GM19324 (cell line): ENCODE measurements at regions not wholly inside any gene's neighbourhood (a gene's known extent, or its start where the extent isn't known, plus 50 kb on each side); places are given as distances from the start of the nearest gene placed in this dataset.

ENCODE experiments used
- ATAC-seq: cut with Tn5 transposase; IDR thresholded peaks from one replicate; pipeline ENCODE4 v1.9.1; 2021; ENCODE audit warnings: mild to moderate bottlenecking, moderate library complexity; ENCODE audit not compliant: unreplicated experiment, low FRiP score

DNA sequence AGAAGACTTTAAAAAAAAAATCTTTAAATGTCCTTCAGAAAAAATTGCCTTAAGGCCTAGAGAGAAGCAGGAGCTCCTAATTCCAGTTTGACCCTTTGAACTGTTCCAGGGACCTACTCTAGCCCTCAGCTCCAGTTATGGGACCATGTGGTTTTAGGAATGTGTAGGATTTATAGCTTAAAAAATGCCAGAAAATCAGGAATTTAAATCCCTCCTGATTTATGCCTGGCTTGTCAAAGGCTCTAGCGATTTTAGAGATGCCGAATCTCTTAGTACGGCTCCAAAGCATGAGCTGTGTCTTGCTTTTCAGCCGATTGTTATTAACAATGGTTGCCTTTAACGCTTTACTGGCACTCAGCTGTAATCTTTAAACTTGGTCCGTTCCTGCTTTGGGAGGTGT is 130.6 kb upstream of the NPVF start:
- ATAC-seq = no peak

DNA sequence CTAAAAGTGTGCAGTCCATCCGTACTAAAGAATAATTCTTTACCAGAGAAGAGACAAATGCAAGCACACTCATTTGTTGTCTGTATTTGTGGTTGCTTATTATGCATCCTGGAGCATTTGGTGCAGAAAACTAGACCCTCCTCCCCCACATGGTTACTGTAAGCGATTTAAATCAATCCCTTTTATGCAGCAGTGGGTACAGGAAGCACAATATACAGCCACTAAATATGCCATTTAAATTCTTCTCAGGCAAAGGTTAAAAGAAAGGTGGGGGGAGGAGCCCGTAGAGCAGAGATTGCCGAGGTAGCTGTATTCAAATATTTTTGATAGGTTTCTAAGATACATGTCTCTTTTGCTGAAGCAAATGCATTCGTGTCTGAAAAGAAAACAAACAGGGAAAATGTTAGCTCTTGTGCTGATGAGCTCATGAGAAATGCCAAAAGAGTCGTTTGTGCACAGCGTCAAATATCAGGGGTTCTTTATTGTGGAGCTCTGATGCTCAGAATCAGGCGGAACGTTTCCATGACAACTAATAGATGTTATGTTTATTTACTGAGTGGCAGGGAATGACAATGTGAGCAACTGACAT is 131.3 kb upstream of the NPVF start:
- ATAC-seq = no peak

DNA sequence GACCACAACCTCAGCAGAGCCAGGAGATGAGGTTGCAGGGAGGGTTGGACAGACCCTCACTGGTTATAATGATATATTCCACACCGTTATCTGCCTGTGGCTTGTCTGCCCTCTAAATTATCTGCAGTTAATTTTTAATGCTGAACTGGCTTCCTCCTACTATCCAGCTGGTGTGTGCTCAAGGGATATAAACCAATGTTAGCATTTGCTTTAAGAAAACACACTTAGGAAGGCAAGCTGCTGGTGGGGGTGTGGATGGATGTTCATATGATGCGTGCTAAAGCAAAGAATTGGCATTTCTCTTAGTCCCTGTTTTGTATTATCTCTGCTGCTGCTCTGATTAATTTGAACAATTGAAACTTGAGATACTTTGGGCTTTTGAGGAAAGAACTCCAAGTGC is 132.2 kb upstream of the NPVF start:
- no peak for ATAC-seq

DNA sequence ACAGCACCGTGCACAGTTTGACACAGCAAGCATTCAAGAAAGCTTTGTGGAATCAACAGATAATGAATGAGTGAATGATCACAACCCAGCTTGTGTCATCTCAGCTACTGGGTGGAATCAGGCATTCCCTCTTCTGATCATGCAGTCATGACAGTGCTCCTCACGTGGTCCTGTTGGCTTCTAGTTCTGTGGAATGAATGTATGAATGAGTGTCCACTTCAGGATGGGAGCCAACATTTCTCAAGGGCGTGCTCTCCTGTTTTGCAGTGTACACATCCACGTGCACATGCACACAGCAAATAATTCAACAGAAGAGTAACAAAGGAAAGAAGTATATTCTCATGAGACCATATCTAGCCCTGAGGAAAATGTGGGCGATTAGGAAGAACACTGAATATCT is 133.1 kb upstream of the NPVF start:
- ATAC-seq = no peak

DNA sequence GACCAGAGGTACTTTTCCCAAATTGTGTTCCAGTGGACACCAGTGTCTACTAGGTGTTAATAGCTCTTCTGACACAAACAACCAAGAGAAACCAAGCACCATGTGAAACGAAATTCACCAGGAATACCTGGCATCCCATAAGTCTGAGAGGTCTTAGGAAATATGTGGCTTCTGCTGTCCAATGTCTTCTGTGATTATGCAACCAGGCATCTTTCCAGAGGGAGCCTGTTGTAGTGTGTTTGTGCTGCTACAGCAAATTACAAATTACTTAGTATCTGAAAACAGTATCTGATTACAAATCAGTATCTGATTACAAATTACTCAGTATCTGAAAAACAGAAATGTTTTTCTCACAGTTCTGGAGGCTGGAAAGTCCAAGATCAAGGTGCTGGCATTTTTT is 133.6 kb upstream of the NPVF start:
- ATAC-seq = no peak

DNA sequence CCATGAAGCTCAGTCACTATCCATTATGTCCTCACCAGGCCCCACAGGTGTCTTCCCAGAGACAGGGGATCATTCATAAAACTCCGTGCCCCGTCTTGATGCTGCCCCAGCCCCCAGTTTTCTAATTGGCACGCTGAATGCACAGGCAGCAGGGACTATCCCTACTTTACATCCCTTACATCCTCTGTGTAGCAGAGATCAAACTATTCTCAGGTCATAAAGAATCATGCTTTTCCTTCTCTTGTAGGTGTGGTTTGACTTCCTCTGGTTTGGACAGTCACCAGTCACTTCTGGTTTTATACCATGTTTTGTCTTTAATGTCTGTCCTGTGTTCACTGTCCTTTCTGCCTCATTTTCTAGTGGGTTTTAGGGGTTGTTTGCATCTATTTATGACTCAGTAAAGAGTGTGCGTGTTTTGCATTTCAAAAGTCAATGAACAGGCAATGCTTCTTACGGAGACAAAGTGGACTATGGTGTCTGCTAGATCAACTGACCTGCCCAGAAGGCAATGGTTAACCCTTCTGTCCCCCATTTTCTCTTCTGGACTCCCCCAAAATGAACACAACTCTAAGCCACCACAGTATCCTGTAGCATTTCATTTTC is 140.4 kb upstream of the NPVF start:
- ATAC-seq = no peak

DNA sequence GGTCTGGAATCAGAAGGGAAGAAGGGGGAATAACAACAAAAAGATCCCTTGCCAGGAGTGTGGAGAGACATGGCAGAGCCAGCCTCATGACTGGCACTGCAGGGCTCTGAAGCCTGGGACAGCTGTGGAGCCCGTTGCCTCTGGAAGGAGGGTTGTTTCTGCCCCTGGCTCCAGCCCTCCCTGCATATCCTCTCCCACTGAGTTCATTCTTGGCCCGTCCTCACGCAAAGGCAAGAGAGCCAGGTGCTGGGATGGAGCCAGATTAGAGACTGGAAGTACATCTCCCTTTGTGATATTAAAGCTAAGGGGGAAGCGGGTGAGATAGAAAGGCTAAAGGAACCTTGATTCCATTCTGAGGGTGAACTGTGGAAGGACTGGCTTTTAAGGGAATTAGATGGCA is 141.5 kb upstream of the NPVF start:
- no peak for ATAC-seq

DNA sequence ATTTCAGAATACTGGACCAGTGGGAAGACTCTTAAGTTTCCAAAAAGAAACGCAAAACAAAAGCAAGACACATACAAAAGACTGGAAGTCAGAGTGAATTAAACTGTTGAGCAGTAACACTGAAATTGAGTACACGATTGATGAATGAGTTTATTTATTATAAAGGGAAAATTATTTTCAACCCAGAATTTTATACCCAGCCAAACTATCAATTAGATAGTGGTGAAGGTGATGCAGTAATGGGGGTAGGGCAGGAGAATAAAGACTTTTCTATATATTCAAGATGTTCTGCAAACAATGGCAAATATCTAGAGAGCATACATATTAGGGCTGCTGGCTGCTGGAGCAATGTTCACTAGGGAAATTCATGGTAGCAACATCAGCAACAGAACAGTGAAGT is 143.7 kb upstream of the NPVF start:
- no peak for ATAC-seq

DNA sequence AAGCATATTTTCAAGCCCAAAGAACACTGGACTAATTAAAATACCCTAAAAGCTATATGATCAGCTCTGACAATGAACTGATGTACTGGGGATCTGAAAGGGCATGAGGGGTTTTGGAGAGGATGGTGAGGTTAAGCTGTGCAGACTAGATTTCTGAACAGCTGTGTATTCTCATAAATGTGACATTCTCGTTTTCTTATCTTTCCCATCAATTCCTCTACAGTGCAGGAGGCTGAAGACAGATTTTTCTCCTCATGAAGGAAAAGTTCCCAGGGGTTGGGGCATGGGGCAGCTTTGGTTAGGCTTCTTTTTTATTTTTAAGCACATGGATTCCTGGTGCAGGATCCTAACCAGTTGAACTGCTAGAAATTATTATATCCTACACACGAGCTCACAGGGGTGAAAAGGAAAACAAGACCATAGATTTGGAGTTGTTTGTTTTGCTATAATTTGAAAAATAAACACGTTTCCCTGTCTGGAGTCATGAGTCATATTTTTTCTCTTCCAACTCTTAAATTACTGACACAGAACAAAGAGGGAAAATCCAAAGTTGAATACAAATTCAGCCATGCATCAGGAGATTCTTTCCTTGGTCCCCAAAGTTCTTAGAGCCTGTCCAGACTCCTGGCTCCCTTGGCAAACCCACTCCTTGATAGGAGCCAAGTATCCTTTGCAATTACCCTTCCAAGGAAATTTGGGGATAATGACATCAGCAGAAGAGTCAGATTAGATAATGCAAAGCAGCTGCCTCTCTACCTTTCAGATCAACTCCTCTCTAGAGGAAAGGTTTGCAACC is 147.7 kb upstream of the NPVF start:
- ATAC-seq = no peak

DNA sequence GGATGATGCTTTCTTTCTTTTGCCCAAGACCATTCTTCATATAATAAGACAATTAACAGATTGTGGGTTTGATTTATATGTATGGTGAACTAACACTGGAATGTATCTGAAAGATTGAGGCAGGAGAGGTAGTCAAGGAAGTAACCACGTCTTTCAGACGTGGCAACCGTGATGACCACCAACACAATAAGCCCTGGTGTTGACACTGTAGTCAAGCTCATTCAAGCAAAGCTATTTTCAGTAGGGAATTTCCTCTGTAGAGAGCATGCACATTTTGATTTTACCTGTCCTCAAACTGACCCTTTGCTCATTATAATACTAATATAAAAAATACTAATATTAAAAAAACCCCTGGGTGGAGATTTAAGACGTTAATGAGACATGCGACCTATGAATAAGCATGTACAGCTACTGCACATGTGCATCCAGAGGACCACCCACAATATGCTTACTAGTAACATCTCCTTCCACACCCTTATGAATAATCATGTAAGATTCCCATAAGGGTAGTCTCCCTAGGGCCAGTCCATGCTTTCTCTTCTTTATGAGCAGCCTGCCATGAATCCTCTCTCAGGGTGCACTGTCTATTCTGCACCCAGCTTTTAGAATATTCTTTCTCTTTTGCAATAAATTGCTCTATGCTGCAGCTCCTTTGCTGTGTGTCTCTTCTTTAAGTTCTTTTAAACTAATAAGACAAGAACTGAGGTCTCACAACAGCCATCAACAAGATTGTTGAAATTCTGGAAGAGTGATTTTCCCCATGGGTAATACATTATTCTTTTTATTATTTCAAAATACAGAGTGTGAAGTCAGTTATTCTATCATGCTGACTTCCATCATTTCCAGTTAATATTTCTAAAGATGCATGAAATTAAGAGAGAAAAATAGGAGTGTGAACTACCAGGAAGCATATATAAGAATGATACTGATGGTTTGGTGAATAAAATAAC is 151.3 kb upstream of the NPVF start:
- no peak for ATAC-seq

DNA sequence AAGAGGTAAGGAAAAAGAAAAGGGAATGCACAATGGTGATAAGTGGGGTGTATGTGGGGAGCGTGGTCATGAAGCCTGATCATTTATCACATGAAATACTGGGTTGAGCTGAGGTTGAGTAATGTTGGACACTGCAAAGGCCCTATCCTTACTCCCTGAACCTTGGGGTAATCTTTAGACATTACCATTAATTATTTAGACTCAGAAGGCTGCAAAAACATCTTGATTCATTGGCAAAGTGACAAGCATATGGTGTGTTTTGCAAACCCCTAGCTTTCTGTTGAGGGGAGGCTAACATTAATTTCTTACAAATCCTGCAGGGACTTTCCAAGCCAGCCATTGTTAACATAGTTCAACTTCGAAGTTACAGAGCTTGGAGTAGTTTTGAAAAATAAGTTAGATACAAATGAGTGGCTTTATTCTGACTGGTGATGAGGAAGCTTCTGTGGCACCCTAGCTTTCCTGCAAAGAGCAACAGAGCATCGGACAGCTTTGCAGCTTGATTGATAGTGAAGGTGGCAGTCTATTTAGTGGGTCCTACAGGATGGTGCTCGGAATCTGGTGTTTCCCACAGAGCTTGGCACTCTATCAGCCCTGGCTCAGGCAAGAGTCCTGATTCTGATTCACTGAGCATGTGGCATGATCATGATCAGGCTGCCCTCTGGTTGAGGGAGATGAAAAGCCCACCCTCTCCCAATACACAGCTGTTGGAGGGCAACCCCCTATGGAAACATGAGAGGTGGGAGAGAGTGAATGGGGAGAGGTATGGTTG is 153.7 kb upstream of the NPVF start:
- no peak for ATAC-seq

DNA sequence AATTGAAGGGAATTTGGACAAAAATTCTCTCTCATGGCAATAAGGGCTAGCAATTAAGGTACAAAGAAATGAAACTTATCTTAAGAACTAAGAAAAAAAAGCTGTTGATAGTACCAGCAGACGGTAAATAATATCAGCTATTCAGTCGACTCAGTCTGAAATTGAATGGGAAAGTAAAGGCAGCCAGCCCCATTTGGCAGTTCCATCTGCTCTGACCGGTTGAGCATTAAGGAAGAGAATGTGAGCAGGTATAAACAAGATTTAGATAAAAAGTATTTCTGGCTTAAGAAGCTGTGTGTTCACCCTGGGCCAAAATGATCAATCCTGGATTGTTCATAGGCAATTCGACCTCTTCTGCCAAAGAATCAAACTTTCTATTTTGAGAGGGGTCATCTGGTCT is 154.6 kb upstream of the NPVF start:
- no peak for ATAC-seq

DNA sequence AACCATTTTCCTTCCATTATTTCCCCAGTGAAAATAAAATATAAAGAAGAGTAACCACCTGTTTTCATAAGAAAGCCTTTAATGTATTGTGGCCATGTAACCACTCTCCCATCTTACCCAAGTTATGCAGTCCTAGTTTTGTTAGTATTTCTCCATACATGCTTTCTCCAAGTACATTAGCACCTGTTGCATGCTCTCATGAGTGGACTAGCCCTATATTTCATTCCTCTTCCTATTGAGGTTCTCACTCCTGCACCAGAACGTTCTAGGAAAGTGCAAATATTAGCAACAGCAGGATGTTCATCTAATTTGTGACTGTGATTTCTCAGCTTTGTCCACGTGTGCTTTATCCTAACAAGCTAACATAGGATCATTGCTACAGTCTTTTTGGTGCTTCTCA is 155.1 kb upstream of the NPVF start:
- no peak for ATAC-seq

DNA sequence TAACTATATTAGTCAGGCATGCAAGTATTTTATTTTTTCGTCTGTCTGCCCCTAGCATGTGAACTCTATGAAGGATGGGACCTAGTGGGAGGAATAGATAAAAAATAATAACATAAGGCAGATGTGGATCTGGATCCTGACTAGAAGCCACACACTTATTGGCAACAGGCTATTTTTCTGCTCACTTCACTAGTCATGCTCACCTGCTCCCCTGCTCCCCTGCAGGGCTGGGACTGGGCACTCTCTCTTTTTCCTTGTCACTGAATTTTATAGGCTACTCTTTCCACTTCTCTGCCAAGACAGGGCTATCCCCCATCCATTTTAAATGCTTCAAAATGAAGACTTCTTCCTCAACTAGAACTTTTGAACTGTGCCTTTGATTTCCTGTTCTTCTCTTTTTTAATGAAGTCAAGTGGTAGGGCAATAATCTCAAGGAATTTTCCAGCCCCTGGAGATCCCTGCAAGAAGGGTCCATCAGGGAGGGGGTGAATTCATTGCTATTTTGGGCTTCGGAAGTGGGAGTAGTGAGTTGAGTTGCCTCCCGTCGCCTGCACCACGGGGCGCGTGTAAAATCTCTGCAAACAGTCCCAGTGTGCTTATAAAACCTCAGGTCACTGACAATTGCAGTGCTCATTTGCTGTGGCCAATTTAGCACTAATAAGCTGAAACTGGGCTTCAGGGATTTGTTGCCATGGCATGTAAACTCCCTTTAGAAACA is 156.7 kb upstream of the NPVF start:
- ATAC-seq = no peak

DNA sequence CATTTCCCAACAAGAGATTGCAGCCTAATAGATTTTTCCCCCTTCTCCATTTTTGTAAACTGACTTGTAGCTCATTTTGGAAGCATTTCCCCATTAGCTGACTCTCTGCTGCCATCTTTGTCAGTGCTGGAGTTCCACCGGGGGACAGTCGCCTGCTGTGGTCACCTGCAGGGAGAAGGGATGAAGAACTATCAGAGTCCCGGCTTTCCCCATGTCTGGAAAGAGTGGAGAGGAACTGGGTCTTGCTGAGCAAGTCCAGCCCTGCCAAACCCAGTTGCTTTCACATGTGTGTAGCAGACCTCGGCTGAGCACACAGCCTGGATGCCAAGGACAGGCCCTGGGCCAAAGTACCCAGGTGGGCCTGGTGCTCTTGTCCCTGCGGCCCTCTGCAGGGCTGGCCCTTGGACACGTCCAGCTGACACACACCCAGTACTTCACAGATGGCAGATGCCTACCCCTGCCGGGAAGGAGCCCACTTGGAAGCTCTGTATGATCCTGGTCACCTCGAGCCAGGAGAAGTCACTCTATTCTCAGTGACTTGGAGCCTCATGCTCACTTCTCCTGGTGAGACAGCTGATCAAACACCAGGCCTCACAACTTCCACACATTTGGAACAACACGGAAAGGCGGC is 157.3 kb upstream of the NPVF start:
- ATAC-seq = no peak

DNA sequence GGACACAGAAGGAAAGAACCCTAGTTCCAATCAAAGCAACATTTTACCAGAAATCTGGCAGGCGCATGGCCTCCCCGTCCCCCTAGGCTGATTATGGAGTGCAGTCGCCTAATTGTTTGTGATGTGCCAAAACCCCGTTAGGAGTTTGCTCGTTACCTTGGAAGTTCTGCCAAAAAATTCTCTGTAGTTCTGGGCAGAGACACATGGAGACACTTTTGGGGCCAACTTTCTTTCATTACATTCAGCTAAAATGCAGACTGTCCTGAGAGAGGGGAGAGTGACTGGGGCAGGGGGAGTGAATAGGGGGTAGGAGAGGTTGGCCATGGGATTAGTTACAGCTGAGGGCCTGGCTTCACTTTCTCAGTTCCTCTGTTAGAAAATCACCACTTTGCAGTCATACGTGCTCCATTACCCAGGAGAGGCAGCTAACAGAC is 158.0 kb upstream of the NPVF start:
- no peak for ATAC-seq

DNA sequence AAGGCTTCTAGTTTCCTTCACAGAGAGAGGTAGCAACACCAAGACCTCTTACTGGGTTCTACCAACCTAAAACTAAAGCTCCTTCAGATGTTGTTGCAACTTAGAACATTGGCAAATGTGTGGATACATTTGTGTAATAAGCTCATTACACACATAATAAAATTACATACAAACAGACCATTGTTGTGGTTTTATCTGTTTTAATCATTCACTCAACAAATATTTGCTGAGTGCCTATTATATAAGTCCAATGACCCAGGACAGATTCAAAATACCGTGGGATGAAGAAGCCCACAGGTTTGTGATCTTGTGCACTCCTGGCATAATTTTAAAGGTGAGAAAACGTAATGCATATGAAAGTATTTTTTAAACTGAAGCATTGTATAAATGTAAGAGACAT is 160.4 kb upstream of the NPVF start:
- ATAC-seq = no peak

DNA sequence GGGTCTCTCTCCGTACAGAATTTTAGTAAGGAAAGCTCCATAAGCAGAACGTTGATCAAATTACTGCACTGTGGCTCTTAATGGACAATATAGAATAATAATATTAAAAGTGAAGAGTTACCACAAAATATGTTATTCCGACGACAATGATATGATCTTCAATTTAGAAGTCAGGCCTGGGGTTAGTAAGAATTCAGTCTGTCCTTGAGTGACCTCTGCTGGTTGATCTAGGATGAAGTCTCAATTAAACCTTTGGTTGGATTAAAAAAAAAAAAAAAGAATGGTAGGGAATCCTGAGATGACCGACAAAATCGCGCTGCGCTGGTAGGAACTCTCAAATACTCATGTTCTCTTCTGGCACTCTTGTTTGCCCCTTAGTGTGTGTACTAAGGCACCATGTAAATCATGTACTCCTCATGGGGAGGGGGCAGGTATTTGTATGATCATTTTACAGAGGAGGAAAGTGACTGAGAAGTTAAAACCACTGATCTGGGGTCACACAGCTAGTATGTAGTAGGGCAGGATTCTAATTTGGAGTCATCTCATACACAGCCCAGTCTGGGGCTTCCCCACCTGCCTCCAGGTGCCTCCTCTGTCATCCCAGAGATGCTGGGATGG is 161.3 kb upstream of the NPVF start:
- no peak for ATAC-seq
